K562 (cell line): ENCODE measurements at regions not wholly inside any gene's neighbourhood (a gene's known extent, or its start where the extent isn't known, plus 50 kb on each side); places are given as distances from the start of the nearest gene placed in this dataset.

Experiments used
- ATAC-seq: fragments of 200-7000 bp; cut with Tn5 transposase; 3 replicates; pipeline ENCODE4 v1.9.1; 2020; ENCODE audit warnings: moderate library complexity
- BruUV-seq: library from RNA; stranded (reverse); fragments of 400-500 nt; replicated peaks from 2 replicates; lab custom pipeline; 2021; lab: Mats Ljungman, UMichigan
- CTCF ChIA-PET: fragments of 300-600 bp; formaldehyde crosslinking; extraction: SDS; loops from one replicate; lab custom pipeline; 2021; ENCODE audit warnings: low intra/inter-chr PET ratio; lab: Yijun Ruan, JAX
- POLR2A ChIA-PET: fragments of 300-600, 350-650 bp; sonication (Branson Sonifier 250); formaldehyde crosslinking; extraction: SDS; loops from one replicate; lab custom pipeline; 2021; ENCODE audit warnings: antibody characterized with exemption, inconsistent platforms; lab: Yijun Ruan, JAX
- DNase-seq, 4 experiments: peaks; one replicate each; pipeline versions ENCODE4 v3.0.0 to v3.0.0-alpha.2; 2011 to 2018; ENCODE audit warnings: low spot score in 3 of 4, mixed read lengths in 3 of 4; ENCODE audit errors: extremely low read depth in 1 of 4
- FAIRE-seq: peaks from 2 replicates; lab custom pipeline; 2011; peaks lifted over from hg19 to GRCh38; lab: Jason Lieb, UNC
- H2AFZ ChIP-seq: 2 replicates; pipeline ENCODE4 v1.6.0; 2011; ENCODE audit warnings: low read depth, low read length, control low read depth, inconsistent platforms
- H3K27ac ChIP-seq: fragments of 200-600 bp; 3 replicates; pipeline ENCODE4 v1.8.0; 2011; ENCODE audit warnings: low read depth, mild to moderate bottlenecking, control low read depth, inconsistent platforms, low read length, moderate library complexity, mixed read lengths; ENCODE audit errors: extremely low read depth
- H3K27me3 ChIP-seq, 2 experiments: fragments of 300-600 bp in 1 of 2; 2 replicates in 1 of 2; 3 replicates in 1 of 2; pipeline versions ENCODE4 v1.6.0 to v1.8.0; 2011; ENCODE audit warnings: inconsistent platforms in 2 of 2, low read length in 2 of 2, mild to moderate bottlenecking in 1 of 2, mixed read lengths in 1 of 2, moderate library complexity in 1 of 2; ENCODE audit not compliant: control insufficient read depth in 2 of 2, insufficient read depth in 2 of 2
- H3K36me3 ChIP-seq: fragments of 300-600 bp; 3 replicates; pipeline ENCODE4 v1.8.0; 2011; ENCODE audit warnings: mild to moderate bottlenecking, low read length, inconsistent platforms; ENCODE audit not compliant: control insufficient read depth, insufficient read depth
- H3K4me1 ChIP-seq, 2 experiments: fragments of 200-600 bp in 1 of 2; replicated peaks in 1 of 2; 2 replicates in 1 of 2; 3 replicates in 1 of 2; pipeline versions ENCODE4 v1.5.1 to v1.8.0; 2011; ENCODE audit warnings: inconsistent platforms in 2 of 2, low read length in 2 of 2, mild to moderate bottlenecking in 1 of 2, mixed read lengths in 1 of 2, moderate library complexity in 1 of 2; ENCODE audit not compliant: control insufficient read depth in 2 of 2, insufficient read depth in 2 of 2
- H3K4me2 ChIP-seq: 2 replicates; pipeline ENCODE4 v1.6.1; 2011; ENCODE audit warnings: low read length, control low read depth, inconsistent platforms, mixed read lengths; ENCODE audit not compliant: insufficient read depth
- H3K4me3 ChIP-seq: fragments of 200-600 bp; sonication (generic), shearing (Covaris generic); 2 replicates; pipeline ENCODE4 v1.5.1; 2016; ENCODE audit warnings: control low read depth, inconsistent platforms
- H3K79me2 ChIP-seq: fragments of 200-600 bp; 3 replicates; pipeline ENCODE4 v1.8.0; 2011; ENCODE audit warnings: low read length, inconsistent platforms; ENCODE audit not compliant: control insufficient read depth, insufficient read depth
- H3K9ac ChIP-seq, 2 experiments: 2 replicates each; pipeline versions ENCODE4 v1.6.0 to v1.6.1; 2011; ENCODE audit warnings: low read depth in 2 of 2, low read length in 2 of 2, control low read depth in 1 of 2, inconsistent platforms in 1 of 2, mild to moderate bottlenecking in 1 of 2, mixed read lengths in 1 of 2; ENCODE audit not compliant: insufficient read depth in 1 of 2
- H3K9me1 ChIP-seq: one replicate; pipeline ENCODE4 v1.6.0; 2011; ENCODE audit warnings: inconsistent platforms, mild to moderate bottlenecking, low read length, moderate library complexity; ENCODE audit not compliant: control insufficient read depth, insufficient read depth
- H3K9me3 ChIP-seq: replicated peaks from 2 replicates; pipeline ENCODE4 v1.5.1; 2011; ENCODE audit warnings: low read depth, low read length, inconsistent platforms; ENCODE audit not compliant: control insufficient read depth, insufficient read depth
- H4K20me1 ChIP-seq: replicated peaks from 2 replicates; pipeline ENCODE4 v1.6.1; 2011; ENCODE audit warnings: low read length, inconsistent platforms, mixed read lengths; ENCODE audit not compliant: control insufficient read depth, insufficient read depth
- CHCHD3 ChIP-seq: fragments of 250-450 bp; sonication (Bioruptor Pico); IDR thresholded peaks from 2 replicates; pipeline ENCODE4 v2.1.2; 2022; ENCODE audit warnings: mild to moderate bottlenecking
- PCBP1 ChIP-seq: fragments of 200-400 bp; formaldehyde crosslinking; IDR thresholded peaks from 2 replicates; pipeline ENCODE4 v1.6.1; 2018; ENCODE audit warnings: mild to moderate bottlenecking, low read depth, low read length; ENCODE audit not compliant: poor library complexity, severe bottlenecking
- PTBP1 ChIP-seq: fragments of 200-400 bp; formaldehyde crosslinking; IDR thresholded peaks from 2 replicates; pipeline ENCODE4 v1.6.1; 2017; ENCODE audit warnings: low read depth, low read length
- RBM25 ChIP-seq: fragments of 200-400 bp; formaldehyde crosslinking; IDR thresholded peaks from 2 replicates; pipeline ENCODE4 v1.6.1; 2018; ENCODE audit warnings: low read length, low read depth, moderate library complexity; ENCODE audit not compliant: severe bottlenecking
- RHOXF2B ChIP-seq: fragments of 250-450 bp; sonication (Bioruptor Pico); conservative IDR thresholded peaks from 2 replicates; pipeline ENCODE4 v1.5.1; 2021
- TAF9B ChIP-seq: fragments of 450-650 bp; IDR thresholded peaks from 2 replicates; pipeline ENCODE4 v1.6.1; 2018; ENCODE audit warnings: mild to moderate bottlenecking; ENCODE audit not compliant: partially characterized antibody
- WGBS: fragments of 100-300 bp; shearing (Covaris generic); methylation state at CpG from one replicate; pipeline ENCODE4 v1.1.6; 2016; ENCODE audit warnings: low coverage, mixed read lengths; ENCODE audit not compliant: insufficient coverage; ENCODE audit errors: missing lambda C conversion rate; 5-methylcytosine and 5-hydroxymethylcytosine counted together
- in situ Hi-C: fragments of 300-500 bp; cut with MboI; formaldehyde crosslinking; loops from 4 replicates; pipeline ENCODE4 v1.15.0; 2018; ENCODE audit warnings: inconsistent platforms, mixed read lengths
- intact Hi-C: fragments of 100-400 bp; cut with micrococcal nuclease; formaldehyde crosslinking; loops from 2 replicates; pipeline ENCODE4 v1.14.2; 2022
- TF ChIP-seq, protein P1 (sequence below): fragments of 250-450 bp; sonication (Bioruptor Pico); IDR thresholded peaks from 2 replicates; pipeline ENCODE4 v1.4.0; 2020; ENCODE audit warnings: mild to moderate bottlenecking, moderate library complexity
- TF ChIP-seq, protein P2 (sequence below): fragments of 450-650 bp; IDR thresholded peaks from 2 replicates; pipeline ENCODE4 v1.6.1; 2016; ENCODE audit warnings: borderline replicate concordance

DNA sequence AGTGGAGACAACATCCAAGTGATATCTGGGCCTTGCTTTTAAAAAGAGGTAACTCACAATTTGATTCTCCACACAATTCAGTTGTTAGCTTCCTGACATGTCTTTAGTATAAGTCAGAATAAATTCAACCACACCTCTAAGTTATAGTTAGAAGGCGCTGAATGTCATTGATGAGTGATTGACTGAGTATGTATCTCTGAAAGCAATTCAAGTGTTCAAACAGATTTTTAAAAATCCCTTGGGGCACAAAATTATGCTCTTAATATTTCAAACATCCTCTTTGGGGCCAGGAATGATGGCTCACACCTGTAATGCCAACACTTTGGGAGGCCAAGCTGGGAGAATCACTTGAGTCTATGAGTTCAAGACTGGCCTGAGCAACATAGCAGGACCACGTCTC is 137.0 kb upstream of the PRR20A start:
- no peaks in the 10 kb centered on the region for H4K20me1 ChIP-seq
- DNase-seq = no peak
- POLR2A ChIA-PET = no interaction called here
- TF ChIP-seq RHOXF2B (CRISPR knock-in tag) = no peak
- TF ChIP-seq PTBP1 = no peak
- no peak for TF ChIP-seq PCBP1
- TF ChIP-seq RBM25 = no peak
- no peak for TF ChIP-seq TAF9B
- TF ChIP-seq, protein P1, sequence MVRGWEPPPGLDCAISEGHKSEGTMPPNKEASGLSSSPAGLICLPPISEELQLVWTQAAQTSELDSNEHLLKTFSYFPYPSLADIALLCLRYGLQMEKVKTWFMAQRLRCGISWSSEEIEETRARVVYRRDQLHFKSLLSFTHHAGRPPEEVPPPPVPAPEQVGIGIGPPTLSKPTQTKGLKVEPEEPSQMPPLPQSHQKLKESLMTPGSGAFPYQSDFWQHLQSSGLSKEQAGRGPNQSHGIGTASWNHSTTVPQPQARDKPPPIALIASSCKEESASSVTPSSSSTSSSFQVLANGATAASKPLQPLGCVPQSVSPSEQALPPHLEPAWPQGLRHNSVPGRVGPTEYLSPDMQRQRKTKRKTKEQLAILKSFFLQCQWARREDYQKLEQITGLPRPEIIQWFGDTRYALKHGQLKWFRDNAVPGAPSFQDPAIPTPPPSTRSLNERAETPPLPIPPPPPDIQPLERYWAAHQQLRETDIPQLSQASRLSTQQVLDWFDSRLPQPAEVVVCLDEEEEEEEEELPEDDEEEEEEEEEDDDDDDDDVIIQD (CRISPR knock-in tag) = no peak
- no peak for TF ChIP-seq CHCHD3 (CRISPR knock-in tag)
- TF ChIP-seq, protein P2, sequence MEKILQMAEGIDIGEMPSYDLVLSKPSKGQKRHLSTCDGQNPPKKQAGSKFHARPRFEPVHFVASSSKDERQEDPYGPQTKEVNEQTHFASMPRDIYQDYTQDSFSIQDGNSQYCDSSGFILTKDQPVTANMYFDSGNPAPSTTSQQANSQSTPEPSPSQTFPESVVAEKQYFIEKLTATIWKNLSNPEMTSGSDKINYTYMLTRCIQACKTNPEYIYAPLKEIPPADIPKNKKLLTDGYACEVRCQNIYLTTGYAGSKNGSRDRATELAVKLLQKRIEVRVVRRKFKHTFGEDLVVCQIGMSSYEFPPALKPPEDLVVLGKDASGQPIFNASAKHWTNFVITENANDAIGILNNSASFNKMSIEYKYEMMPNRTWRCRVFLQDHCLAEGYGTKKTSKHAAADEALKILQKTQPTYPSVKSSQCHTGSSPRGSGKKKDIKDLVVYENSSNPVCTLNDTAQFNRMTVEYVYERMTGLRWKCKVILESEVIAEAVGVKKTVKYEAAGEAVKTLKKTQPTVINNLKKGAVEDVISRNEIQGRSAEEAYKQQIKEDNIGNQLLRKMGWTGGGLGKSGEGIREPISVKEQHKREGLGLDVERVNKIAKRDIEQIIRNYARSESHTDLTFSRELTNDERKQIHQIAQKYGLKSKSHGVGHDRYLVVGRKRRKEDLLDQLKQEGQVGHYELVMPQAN = no peak
- TF ChIP-seq, all 486 proteins: peak for 0
- Histone ChIP-seq H3K79me2 (no peaks in the 10 kb centered on the region), H3K9me3 (no peaks in the 10 kb centered on the region), H3K9me1 (no peaks in the 10 kb centered on the region), H2AFZ (no peak overlapping the region), H3K27me3 (no peaks in the 10 kb centered on the region), H3K4me1 (no peaks in the 10 kb centered on the region; a peak in 1 of 5 replicates), H3K9ac (no peak overlapping the region), H3K27ac (no peak overlapping the region), H3K4me3 (no peak overlapping the region), H3K36me3 (no peaks in the 10 kb centered on the region), H3K4me2 (no peak overlapping the region)
- FAIRE-seq = no peak
- WGBS = 0% methylated on average over 2 of the region's 2 CpGs
- CTCF ChIA-PET = no interaction called here
- no peak for ATAC-seq
- BruUV-seq = no TSS peak
- in situ Hi-C loops = no loop called here
- intact Hi-C loops = no loop called here
